ENCODE measurements at regions not wholly inside any gene's neighbourhood (a gene's known extent, or its start where the extent isn't known, plus 50 kb on each side); places are given as distances from the start of the nearest gene placed in this dataset.
A peak's percentile ranks its signal among the peaks of the same experiment; 100 is the strongest.
"Not testable (repeated sequence)": the region's sequence is repeated elsewhere in the genome, so short reads cannot be mapped to it uniquely, and the experiment has no call there.

DNA sequence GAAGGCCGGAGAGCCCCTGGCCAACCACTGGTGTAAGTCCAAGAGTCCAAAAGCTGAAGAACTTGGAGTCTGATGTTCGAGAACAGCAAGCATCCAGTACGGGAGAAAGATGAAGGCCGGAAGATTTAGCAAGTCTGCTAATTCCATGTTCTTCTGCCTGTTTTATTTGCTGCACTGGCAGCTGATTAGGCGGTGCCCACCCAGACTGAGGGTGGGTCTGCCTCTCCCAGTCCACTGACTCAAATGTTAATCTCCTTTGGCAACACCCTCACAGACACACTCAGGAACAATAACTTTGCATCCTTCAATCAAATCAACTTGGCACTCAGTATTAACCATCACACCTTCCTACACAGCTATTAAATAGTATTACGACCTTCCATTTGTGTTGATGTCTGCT is 168.6 kb downstream of the ALDH1A2 start:
- H2AK5ac ChIP-seq (ENCODE audit: low read length); H3K4me2 ChIP-seq (ENCODE audit: low read length); H2BK120ac ChIP-seq (ENCODE audit: insufficient read depth, low read length, poor library complexity); H3K4ac ChIP-seq (ENCODE audit: low read depth, low read length); H3K9ac ChIP-seq (ENCODE audit: low read length); H3K79me1 ChIP-seq (ENCODE audit: low read length); H4K8ac ChIP-seq (ENCODE audit: low read depth, low read length); H4K91ac ChIP-seq (ENCODE audit: low read depth, low read length); H3K9me3 ChIP-seq (ENCODE audit: insufficient read depth, low read depth, low read length); H2AFZ ChIP-seq (ENCODE audit: insufficient read depth, low read length, poor library complexity); H2BK5ac ChIP-seq (ENCODE audit: low read depth, low read length, poor library complexity); H3K18ac ChIP-seq (ENCODE audit: low read length); H3K23ac ChIP-seq (ENCODE audit: low read length); H3K4me3 ChIP-seq (ENCODE audit: low read depth, low read length); H3K14ac ChIP-seq (ENCODE audit: low read length); H3K79me2 ChIP-seq (ENCODE audit: control insufficient read depth, insufficient read depth, low read length, poor library complexity); H3K27ac ChIP-seq (ENCODE audit: low read depth, low read length); H2BK12ac ChIP-seq (ENCODE audit: low read length); H4K12ac ChIP-seq (ENCODE audit: low read depth, low read length); H3K4me1 ChIP-seq (ENCODE audit: control insufficient read depth in 1 of 2, insufficient read depth in 2 of 2, low read length in 2 of 2); H3K36me3 ChIP-seq (ENCODE audit: control insufficient read depth in 1 of 2, insufficient read depth in 2 of 2, low read length in 2 of 2); H3K27me3 ChIP-seq (ENCODE audit: insufficient read depth, low read length); DNase-seq: not testable (repeated sequence)
- WGBS (ENCODE audit: extremely low coverage, insufficient coverage, insufficient read length): no CpG with 5 or more reads among the region's 6 CpGs

DNA sequence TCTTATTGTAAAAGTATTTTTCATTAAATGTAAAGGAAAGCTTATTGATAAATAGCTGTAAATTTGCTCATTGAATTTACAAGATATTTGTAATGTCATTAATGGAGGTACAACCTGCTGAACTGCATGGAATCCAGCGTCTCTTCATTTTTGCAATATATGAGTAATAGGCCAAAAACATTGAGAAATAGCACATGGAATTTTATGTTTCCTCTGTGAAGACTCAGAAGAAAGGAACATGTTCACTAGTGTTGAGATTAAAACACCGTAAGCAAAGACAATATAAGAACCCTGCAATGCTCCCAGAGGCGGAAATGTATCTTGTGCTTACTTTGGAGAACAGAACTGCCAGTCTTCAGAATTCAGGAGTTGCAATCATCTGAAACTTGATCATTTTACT is 167.6 kb downstream of the ALDH1A2 start:
- Histone ChIP-seq H4K8ac (ENCODE audit: low read depth, low read length) (no peak overlapping the region), H3K9ac (ENCODE audit: low read length) (no peak overlapping the region), H3K27ac (ENCODE audit: low read depth, low read length) (no peak overlapping the region), H3K27me3 (ENCODE audit: insufficient read depth, low read length) (no peaks in the 10 kb centered on the region), H3K9me3 (ENCODE audit: insufficient read depth, low read depth, low read length) (no peaks in the 10 kb centered on the region), H3K4me2 (ENCODE audit: low read length) (no peak overlapping the region), H2BK12ac (ENCODE audit: low read length) (no peak overlapping the region), H3K18ac (ENCODE audit: low read length) (no peak overlapping the region), H3K4me1 (ENCODE audit: control insufficient read depth in 1 of 2, insufficient read depth in 2 of 2, low read length in 2 of 2) (no peaks in the 10 kb centered on the region), H3K79me1 (ENCODE audit: low read length) (no peaks in the 10 kb centered on the region), H2AK5ac (ENCODE audit: low read length) (no peak overlapping the region), H2AFZ (ENCODE audit: insufficient read depth, low read length, poor library complexity) (no peak overlapping the region), H3K14ac (ENCODE audit: low read length) (no peak overlapping the region), H3K36me3 (ENCODE audit: control insufficient read depth in 1 of 2, insufficient read depth in 2 of 2, low read length in 2 of 2) (no peaks in the 10 kb centered on the region), H3K4me3 (ENCODE audit: low read depth, low read length) (no peak overlapping the region), H4K12ac (ENCODE audit: low read depth, low read length) (no peak overlapping the region), H4K91ac (ENCODE audit: low read depth, low read length) (no peak overlapping the region), H3K23ac (ENCODE audit: low read length) (no peak overlapping the region), H3K79me2 (ENCODE audit: control insufficient read depth, insufficient read depth, low read length, poor library complexity) (no peaks in the 10 kb centered on the region), H2BK5ac (ENCODE audit: low read depth, low read length, poor library complexity) (no peak overlapping the region), H3K4ac (ENCODE audit: low read depth, low read length) (no peak overlapping the region), H2BK120ac (ENCODE audit: insufficient read depth, low read length, poor library complexity) (no peak overlapping the region)
- DNase-seq: peak in 1 of 2 donors; percentile 82
- no CpG with 5 or more reads among the region's 3 CpGs for WGBS (ENCODE audit: extremely low coverage, insufficient coverage, insufficient read length)

DNA sequence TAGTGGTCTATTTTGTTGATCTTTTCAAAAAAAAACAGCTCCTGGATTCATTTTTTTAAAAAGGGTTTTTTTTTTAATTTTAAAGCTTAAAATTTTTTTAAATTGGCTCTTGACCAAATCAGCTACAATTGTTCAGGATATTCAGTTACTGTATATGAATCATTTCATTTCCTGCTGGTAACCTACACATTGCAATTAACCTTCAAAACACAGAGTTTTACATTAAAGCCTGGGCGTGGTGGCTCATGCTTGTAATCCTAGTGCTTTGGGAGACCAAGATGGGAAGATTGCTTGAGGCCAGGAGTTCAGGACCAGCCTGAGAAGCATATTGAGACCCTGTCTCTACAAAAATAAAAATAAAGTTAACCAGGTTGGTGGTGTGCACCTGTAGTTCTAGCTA is 163.4 kb downstream of the ALDH1A2 start:
- Histone ChIP-seq H3K27ac (ENCODE audit: low read depth, low read length) (no peak overlapping the region), H2BK12ac (ENCODE audit: low read length) (no peak overlapping the region), H3K79me1 (ENCODE audit: low read length) (no peaks in the 10 kb centered on the region), H3K36me3 (ENCODE audit: control insufficient read depth in 1 of 2, insufficient read depth in 2 of 2, low read length in 2 of 2) (no peaks in the 10 kb centered on the region), H3K14ac (ENCODE audit: low read length) (no peak overlapping the region), H2AK5ac (ENCODE audit: low read length) (no peak overlapping the region), H3K9me3 (ENCODE audit: insufficient read depth, low read depth, low read length) (no peaks in the 10 kb centered on the region), H4K12ac (ENCODE audit: low read depth, low read length) (no peak overlapping the region), H3K27me3 (ENCODE audit: insufficient read depth, low read length) (no peaks in the 10 kb centered on the region), H3K4me3 (ENCODE audit: low read depth, low read length) (no peak overlapping the region), H3K4me2 (ENCODE audit: low read length) (no peak overlapping the region), H3K4ac (ENCODE audit: low read depth, low read length) (no peak overlapping the region), H2BK5ac (ENCODE audit: low read depth, low read length, poor library complexity) (no peak overlapping the region), H3K18ac (ENCODE audit: low read length) (no peak overlapping the region), H3K9ac (ENCODE audit: low read length) (no peak overlapping the region), H2BK120ac (ENCODE audit: insufficient read depth, low read length, poor library complexity) (no peak overlapping the region), H3K23ac (ENCODE audit: low read length) (no peak overlapping the region), H4K91ac (ENCODE audit: low read depth, low read length) (no peak overlapping the region), H3K79me2 (ENCODE audit: control insufficient read depth, insufficient read depth, low read length, poor library complexity) (no peaks in the 10 kb centered on the region), H3K4me1 (ENCODE audit: control insufficient read depth in 1 of 2, insufficient read depth in 2 of 2, low read length in 2 of 2) (no peaks in the 10 kb centered on the region), H4K8ac (ENCODE audit: low read depth, low read length) (no peak overlapping the region), H2AFZ (ENCODE audit: insufficient read depth, low read length, poor library complexity) (no peak overlapping the region)
- DNase-seq: no peak
- no CpG with 5 or more reads among the region's 1 CpG for WGBS (ENCODE audit: extremely low coverage, insufficient coverage, insufficient read length)

Data from trophoblast cell (in vitro differentiated cells and primary cell).